HG03025 (cell line): ENCODE measurements at regions not wholly inside any gene's neighbourhood (a gene's known extent, or its start where the extent isn't known, plus 50 kb on each side); places are given as distances from the start of the nearest gene placed in this dataset.

ENCODE experiments used
- ATAC-seq: cut with Tn5 transposase; IDR thresholded peaks from one replicate; pipeline ENCODE4 v1.9.1; 2021; ENCODE audit warnings: mild to moderate bottlenecking, moderate library complexity; ENCODE audit not compliant: unreplicated experiment, low FRiP score

DNA sequence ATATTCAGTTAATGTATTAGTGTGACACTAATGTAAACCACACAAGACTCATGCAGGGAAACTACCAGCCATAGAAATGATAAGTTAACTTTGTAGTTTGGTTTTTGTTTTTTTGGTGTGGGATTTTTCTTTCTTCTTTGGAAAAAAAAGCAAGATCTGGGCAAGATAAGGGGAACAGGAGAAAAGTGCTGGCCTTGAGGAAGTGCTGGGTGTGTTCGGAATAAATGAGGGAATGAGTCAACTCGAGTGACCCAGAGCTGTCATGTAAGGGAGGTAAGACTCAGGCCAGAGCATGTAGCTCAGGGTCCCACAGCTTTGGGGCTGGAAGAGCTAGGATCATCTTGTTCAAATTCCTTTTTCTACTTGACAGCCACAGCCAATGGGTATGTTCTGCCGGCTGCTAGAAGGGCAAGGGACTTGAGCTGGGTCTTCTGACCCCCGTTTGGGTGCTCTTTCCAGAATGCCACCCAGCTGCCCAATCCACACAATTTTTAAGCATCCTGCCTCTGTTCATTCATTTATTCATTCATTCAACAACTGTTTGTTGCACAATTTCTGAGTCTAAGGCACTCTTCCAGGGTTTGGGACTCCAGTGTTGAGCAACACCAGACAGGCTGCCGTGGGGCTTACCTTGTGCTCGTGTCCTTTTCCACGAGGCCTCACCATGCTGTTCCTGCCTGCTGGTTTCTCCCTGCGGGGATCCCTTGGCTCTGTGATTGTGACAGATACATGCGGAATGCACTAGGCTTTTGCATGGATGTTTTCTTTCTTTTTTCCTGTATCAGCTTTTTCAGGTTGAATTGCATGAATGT lies 54.5 kb downstream of the CLDN34 start:
- ATAC-seq, result no peak

DNA sequence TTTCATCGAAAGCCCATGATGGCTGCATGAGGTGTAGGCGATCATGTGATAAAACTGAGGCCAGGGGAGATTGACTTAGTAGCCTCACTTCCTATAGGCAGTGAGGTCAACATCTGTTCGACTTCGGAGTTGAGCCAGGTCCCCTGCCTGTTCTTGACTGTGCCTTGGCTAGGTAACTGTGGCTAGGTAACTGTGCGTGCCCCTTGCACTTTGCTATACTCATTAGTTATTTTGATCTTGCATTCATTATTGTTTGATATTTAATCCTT lies 55.0 kb downstream of the CLDN34 start:
- ATAC-seq, result no peak

DNA sequence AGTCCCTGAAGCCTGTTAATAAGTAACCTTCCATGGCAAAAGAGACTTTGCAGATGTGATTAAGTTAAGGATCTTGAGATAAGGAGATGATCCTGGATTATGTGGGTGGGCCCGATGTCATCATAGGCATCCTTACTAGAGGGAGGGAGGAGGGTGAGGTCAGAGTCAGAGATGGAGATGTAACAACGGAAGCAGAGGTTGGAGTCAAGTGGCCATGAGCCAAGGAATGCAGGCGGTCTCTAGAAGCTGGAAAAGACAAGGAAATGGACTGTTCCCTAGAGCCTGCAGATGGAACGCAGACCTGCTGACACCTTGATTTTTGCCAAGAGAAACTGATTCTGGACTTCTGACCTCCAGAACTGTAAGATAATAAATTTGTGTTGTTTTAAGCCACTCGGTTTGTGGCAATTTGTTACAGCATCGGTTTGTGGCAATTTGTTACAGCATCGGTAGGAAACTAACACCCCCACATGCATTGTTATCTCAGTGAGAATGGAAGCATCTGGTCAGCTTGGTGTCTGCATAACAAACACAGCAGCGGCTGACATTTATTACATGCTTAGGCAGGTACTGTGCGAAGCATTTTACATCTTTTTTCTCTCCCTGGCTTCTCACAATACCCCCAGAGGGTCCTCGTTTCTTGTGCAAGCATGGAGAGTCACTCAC lies 55.6 kb downstream of the CLDN34 start:
- no peak for ATAC-seq

DNA sequence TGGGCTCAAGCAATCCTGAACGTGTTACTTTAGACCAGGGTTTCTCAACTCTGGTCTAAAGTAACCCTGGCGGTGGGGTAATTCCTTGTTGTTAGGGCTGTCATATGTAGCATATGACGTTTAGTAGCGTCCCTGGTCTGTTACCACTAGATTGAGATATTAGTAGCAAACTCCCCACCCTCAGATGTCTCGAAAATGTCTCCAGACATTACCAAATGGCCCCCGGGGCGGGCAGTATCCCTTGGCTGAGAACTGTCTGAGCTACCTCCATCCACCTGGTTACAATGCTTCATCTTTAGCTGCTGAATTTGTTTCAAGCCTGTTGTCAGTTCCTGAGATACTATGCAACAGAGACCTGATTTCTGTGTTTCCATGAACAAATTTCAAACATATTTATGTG lies 56.7 kb downstream of the CLDN34 start:
- no peak for ATAC-seq

DNA sequence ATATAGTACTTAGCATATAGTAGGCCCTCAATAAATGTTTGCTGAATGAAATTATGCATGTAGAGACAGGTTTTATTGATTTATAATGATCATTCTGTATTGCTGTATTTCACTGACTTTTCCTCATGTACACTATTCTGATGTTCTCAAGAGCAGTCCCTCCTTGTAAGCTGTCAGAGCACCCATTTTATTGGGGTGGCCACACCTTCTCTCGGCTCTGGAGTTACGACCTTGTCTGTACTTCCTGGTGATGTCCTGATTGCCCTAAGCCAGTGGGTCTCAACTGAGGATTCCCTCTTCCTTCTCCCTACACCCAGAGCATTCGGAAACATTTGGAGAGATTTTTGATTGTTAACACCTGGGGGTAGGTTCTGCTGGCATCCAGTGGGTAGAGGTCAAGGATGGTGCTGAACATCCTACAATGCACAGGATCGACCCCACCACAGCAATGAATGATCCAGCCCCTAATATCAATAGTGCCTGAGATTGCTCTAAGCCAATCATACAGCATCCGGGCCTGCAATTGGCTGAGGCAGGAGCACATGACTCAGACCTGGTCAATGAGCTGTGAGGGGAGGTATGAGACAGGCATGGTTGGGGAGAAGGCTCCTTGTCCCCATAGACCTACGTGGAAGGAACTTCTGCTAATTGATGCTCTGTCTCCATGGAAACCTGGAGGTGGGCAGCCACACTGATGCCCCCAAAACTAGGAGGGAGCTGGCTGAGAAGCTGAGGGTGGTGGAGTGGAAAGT lies 58.8 kb downstream of the CLDN34 start:
- ATAC-seq, result no peak

DNA sequence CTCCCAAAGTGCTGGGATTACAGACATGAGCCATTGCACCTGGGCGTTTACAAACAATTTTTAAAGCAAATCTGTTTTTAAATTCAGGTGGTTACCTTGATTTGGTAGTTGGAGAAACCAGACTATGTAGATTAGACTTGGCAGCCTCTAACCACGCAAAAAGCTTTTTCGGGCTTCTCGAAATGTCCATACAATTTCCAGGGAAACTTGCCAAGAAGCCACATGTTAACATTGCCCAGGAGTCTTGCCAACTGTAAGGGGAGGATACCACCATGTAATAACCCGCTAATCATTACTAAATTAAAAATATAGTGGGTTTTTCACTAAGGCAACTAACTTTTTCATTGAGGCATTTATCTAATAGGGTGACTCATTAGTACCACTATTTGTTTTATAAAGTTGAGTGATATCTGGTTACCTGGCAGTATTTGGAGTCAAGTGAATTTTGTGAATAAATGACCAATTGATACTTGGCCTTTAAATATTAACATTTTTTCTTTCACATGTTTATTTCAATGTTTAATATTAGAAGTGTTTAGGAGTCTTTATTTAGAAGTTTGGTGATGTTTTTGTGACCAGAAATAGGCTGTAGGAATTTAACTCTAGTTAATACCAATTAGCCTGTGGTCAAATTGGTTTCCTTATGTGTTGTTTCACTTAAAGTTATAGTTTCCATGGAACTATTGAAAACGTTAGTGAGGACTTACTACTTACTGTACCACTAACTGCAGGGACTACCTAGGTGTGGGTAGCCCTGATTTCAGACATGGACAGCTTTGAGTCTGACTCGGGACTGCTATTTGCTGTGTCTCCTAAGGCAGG lies 61.3 kb downstream of the CLDN34 start:
- no peak for ATAC-seq

DNA sequence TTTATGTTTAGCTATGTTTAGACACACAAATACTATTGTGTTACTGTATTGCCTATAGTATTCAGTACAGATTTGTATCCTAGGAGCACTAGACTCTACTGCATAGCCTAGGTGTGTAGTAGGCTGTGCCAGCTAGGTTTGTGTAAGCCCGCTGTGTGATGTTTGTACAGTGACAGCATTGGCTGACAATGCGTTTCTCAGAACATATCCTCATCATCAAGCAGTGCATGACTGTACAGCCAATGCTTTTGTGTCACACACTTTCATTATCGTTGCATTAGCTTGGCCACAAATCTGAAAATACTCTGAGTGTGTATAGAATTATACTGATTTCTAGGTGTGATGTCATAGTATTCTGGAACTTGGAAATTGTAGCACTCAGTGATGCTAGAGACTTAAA lies 63.4 kb downstream of the CLDN34 start:
- no peak for ATAC-seq

DNA sequence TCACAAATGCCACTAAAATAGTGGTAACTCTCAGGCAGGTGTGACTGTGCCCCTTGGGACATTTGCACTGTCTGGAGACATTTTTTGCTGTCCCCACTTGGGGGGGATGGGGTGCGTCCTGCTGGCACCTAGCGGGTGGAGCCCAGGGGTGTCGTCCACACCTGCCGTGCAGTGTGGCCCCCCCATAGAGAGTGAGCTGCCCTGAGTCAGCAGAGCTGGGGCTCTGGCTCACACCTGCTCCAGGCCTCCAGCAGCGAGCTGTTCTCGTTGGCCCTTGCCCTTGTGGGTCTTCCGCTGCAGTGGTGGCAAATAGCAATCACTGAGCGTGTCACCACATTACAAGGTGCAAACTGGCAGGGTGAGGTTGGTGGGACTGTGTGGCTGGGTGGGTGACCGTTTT lies 64.6 kb downstream of the CLDN34 start:
- no peak for ATAC-seq

DNA sequence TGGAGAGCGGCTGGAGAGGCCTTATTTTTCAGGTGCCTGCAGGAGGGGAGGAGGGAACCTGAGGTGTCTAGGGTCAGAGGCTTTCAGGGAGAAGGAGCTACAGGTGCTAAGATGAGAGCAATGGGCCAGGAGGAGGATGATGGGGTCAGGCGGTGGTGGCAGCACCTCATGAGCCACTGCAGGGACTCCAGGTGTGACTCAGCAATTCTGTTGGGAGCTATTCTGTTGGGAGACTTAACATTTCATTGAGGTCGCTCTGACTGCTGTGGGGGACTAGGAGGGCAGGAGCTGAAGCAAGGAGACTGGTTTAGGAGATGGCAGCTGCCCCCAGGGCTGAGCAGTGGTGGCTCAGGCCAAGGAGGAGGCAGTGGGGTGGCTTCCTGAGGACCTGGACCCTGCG lies 65.0 kb downstream of the CLDN34 start:
- ATAC-seq, result no peak

DNA sequence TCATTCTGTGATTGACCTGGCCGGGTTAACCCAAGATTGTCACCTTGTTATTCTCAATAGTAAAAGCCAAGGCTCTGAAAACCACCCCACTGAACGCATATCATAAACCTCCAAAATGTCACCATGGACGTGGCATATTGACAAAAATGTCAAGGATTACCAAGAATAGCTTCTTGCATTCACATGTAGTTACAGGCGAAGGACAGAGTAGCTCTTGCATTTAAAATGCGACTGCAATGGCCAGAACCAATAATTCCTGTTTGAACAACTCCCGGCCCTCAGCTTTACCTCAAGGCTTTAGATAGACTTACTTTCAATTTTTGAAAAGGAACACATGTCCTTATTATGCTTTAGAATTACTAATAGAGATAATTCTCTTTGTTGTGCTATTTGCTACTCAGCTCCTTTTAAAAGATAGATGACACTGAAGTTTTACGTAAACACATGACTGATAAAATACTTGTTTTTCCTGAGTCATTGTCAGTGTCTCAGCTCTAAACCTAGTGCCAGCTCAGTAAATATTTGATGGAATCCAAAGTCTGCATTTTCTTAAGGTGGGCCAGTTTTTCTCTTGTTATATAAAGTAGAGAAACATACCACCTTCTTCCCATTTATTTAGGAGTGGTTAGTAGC lies 66.3 kb downstream of the CLDN34 start:
- no peak for ATAC-seq

DNA sequence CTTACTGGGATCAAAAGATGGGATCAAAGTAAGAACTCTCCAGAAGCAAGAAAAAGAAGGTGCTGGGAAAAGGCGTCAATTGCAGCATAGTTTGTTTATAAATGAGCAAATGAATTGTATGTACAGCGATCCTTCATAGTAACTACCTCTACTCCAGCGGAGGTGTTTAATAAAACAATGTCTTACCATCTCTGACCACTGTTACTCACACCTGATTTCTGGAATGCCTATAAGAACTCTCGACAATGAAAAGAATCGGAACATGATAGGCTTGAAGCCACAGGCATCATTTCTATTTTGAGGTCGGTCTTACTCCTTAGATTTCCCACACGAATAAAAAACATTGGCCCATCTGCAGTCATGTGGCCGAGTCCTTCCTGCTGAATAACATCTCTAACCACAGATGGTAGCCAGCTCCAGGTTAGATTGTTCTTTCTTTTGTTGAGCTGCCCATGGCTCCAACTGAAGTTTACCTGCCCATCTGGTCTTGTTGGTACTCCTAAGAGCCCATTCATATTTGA lies 67.6 kb downstream of the CLDN34 start:
- no peak for ATAC-seq

DNA sequence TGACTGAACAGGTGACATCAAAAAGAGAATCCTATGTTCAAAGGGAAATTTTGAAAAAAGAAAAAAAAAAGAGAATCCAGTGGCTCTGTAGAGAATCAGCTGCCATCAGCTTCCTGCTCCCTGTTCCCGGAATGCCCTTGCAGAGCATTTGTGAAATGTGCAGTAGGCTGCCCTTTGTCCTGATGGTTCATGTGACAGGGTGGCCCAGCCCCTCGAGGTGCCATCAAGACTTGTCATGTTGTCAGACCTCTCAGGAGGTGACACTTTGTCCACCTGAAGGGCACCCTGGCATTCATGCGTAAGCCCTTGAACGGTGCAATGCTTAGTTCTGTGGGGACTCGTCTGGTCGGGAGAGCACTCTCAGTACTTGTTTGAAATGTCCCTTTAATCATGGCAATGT lies 71.4 kb downstream of the CLDN34 start:
- no peak for ATAC-seq

DNA sequence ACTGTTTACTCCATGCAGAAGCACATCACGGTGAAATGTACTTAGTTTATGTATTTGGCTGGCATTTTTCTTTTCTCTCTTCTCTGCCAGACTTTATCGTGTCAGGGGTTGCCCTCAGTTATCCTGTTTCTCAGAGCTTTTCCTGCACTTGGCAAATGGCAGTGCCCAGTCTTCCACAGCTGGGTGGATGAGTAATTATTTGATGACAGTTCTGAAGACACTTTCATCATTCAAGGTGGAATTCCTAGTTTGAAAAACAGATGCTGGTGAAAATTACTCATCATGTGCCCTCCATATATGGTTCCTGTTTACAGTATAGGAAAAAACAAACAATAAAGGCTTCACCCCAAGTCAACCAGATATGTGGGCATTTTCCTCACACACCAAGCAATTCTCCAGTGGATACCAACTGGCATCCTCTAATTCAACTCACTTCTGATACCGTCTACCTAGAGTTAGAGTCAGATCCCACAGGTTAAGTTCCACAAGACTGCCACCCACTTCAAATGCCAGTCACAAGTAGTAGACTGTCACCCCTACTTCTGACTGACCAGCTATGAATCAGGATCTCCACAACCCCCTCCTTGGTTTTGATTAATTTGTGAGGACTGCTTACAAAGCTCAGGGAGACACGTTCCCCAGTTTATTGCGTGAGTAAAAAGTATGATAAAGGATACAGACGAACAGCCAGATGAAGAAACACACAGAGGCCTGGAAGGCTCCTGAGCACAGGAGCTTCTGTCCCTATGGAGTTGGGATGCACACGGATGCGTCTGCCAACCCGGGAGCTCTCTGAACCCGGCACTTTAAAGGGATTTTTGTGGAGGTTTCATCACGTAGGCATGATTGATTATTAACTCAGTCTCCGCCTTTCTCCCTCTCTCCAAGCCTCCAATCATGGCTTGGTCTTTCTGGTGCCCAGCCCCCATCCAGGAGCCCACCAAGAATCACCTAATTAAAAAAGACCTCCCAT lies 72.9 kb downstream of the CLDN34 start:
- no peak for ATAC-seq

DNA sequence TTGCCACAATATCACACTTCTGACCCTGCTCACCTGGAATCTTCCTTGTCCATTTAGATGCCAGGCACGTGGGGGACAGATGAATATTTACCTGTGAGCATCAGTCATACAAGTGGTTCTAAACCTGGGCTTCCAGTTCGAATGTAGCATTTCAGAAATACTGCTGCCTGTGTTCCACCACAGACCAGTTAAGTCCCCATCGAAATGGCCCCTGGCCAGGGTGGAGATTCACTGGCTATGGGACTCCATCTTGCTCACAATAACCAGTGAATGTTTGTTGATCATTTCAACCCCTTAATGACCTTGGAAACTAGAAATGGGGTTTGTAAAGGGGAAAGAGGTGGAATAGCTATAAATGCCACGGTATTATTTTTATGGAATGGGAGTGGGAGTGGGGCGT lies 73.8 kb downstream of the CLDN34 start:
- ATAC-seq, result no peak

DNA sequence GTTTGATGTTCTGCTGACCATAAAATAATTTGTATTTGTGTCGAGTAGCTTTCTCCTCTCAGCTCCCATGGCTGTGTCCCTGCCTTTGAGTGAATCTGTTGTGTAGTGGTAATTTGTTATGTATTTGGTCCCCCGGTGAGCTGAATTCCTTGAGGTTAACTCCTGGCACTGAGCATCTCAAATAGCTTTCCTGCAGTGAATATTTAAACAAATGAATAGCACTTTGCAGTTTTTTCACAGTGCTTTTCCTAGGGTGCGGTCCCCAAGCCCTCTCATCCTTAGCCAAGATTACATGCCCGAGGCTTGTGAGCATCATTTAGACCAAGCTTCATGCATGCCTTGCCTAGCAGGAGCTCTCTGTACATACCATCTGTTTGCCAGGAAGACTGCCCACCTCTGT lies 74.2 kb downstream of the CLDN34 start:
- ATAC-seq, result no peak

DNA sequence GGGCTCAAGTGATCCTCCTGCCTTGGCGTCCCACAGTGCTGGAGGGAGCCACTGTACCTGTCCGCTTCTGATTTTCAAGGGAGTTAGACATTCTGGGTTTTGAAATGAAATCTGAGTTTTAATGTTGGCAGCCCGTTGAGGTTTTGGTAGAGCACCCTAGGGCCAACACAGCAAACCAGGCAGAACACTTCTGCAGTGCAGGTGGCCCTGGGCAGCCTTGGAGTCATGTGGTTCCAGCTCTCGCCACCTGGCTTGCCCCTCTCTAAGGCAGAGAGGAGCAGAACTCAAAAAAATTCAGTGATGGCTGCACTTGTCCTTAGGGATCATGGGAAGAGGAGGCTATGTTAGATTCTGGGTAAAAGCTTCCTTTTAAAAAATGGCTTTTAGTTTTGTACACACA lies 74.9 kb downstream of the CLDN34 start:
- no peak for ATAC-seq

DNA sequence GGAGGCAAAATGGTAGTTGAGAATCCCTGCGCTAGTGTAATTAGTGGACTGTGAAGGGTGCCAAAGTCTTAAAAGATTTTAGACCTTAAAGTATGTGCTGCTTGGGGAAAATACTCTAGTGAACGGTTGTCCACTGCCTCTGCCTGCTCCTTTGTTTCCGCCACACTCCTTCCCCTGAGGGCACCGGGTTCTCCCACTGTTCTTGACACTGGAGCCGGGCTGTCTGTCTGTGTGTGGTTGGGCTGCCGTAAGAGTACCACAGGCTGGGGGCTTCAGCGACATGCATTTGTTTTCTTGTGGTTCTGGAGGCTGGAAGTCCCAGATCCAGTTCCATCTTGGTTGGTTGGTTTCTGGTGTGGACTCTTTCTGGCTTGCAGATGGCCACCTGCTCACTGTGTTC lies 76.2 kb downstream of the CLDN34 start:
- no peak for ATAC-seq

DNA sequence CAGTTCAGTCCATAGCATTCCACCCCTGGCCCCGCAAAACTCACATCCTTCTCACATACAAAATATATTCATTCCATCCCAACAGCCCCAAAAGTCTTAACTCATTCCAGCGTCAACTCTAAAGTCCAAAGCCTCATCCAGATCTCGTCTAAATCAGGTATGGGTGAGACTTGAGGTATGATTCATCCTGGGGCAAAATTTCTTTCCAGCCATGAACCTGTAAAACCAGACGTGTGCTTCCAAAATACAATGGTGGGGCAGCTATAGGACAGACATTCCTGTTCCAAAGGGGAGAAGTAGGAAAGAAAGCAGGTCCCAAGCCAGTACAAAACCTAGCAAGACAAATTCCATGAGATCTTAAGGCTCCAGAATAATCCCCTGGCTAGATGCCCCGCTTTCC lies 76.9 kb downstream of the CLDN34 start:
- no peak for ATAC-seq

DNA sequence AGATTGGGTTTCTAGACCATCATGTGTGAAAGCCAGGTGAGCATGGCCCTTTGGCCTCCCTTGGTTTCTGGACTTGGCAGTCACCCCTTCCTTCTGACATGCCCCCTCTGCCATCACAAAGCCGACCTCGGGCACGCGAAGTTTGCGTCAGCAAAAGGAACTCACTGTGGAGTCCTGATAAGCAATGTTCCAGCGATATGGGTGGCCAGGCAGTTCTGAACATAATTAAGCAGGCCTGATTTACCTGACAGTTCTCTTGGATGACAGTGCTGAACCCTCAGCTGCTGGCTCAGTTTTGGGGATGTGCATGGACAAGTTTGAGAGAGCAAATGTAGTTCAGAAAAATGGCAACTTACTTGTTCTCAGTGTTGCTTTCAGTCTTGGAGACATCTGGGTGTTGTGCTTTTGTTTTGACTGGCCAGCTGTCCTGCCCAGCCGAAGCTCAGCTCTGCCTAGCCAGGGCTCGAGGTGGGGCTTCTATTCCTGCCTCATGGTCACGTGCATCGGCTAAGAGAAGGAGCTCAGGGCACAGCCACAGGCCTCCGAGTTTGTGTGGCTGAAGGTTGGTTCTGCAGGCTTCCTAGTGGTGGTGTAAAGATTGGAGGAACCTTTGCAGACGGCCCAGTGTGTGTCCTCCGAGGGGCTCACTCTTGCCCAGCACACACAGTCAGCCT lies 78.3 kb downstream of the CLDN34 start:
- ATAC-seq, result no peak
